WTC11 (cell line): ENCODE measurements at regions not wholly inside any gene's neighbourhood (a gene's known extent, or its start where the extent isn't known, plus 50 kb on each side); places are given as distances from the start of the nearest gene placed in this dataset.

Source experiments
- ATAC-seq: fragments of 200-7000 bp; cut with Tn5 transposase; 2 replicates; pipeline ENCODE4 v1.10.0; 2021; ENCODE audit warnings: mild to moderate bottlenecking, moderate library complexity
- CTCF ChIA-PET: fragments of 300-600 bp; sonication (Branson Sonifier 250); formaldehyde crosslinking; loops from one replicate; lab custom pipeline; 2021; ENCODE audit warnings: antibody characterized with exemption; lab: Charles Lee
- POLR2A ChIA-PET: fragments of 350-600 bp; sonication (Branson Sonifier 250); formaldehyde crosslinking; loops from one replicate; lab custom pipeline; 2021; ENCODE audit warnings: antibody characterized with exemption; lab: Charles Lee
- DNase-seq: peaks from one replicate; pipeline ENCODE4 v3.0.0; 2021; ENCODE audit warnings: low spot score
- H3K27ac Mint-ChIP-seq: 2 replicates; pipeline ENCODE4 v1.8.0; 2021; ENCODE audit warnings: mixed read lengths
- H3K27me3 Mint-ChIP-seq: 2 replicates; pipeline ENCODE4 v1.8.0; 2021; ENCODE audit warnings: low read depth, mild to moderate bottlenecking, moderate library complexity, mixed read lengths
- H3K36me3 Mint-ChIP-seq: 2 replicates; pipeline ENCODE4 v1.8.0; 2021; ENCODE audit warnings: mixed read lengths
- H3K4me1 Mint-ChIP-seq: 2 replicates; pipeline ENCODE4 v1.8.0; 2022; ENCODE audit warnings: mixed read lengths
- H3K4me3 Mint-ChIP-seq: 2 replicates; pipeline ENCODE4 v1.8.0; 2021; ENCODE audit warnings: mild to moderate bottlenecking, moderate library complexity, mixed read lengths
- H3K9me3 Mint-ChIP-seq: 2 replicates; pipeline ENCODE4 v1.8.0; 2021; ENCODE audit warnings: mixed read lengths
- CREB1 ChIP-seq: sonication (generic); formaldehyde crosslinking; IDR thresholded peaks from 2 replicates; pipeline ENCODE4 v1.8.0; 2023; ENCODE audit warnings: mild to moderate bottlenecking, missing genetic modification reagents
- CTCF ChIP-seq: fragments of 200-600 bp; IDR thresholded peaks from 2 replicates; pipeline ENCODE4 v1.8.0; 2022; ENCODE audit warnings: antibody characterized with exemption
- ELF4 ChIP-seq: sonication (generic); formaldehyde crosslinking; IDR thresholded peaks from 2 replicates; pipeline ENCODE4 v1.8.1; 2022; ENCODE audit warnings: low read depth, mild to moderate bottlenecking, moderate library complexity, missing genetic modification reagents
- ESRRA ChIP-seq: sonication (generic); formaldehyde crosslinking; IDR thresholded peaks from 2 replicates; pipeline ENCODE4 v1.8.1; 2022; ENCODE audit warnings: mild to moderate bottlenecking, missing genetic modification reagents, borderline replicate concordance
- FOXP1 ChIP-seq: sonication (generic); formaldehyde crosslinking; IDR thresholded peaks from 2 replicates; pipeline ENCODE4 v1.8.0; 2022; ENCODE audit warnings: missing genetic modification reagents, mild to moderate bottlenecking, moderate library complexity, borderline replicate concordance
- GTF2I ChIP-seq: fragments of 250-450 bp; sonication (Bioruptor Pico); conservative IDR thresholded peaks from 2 replicates; pipeline ENCODE4 v1.4.0; 2021; ENCODE audit warnings: mild to moderate bottlenecking
- IRF1 ChIP-seq: sonication (generic); formaldehyde crosslinking; IDR thresholded peaks from 2 replicates; pipeline ENCODE4 v1.8.0; 2023; ENCODE audit warnings: missing genetic modification reagents
- JUN ChIP-seq: sonication (generic); formaldehyde crosslinking; IDR thresholded peaks from 2 replicates; pipeline ENCODE4 v1.8.0; 2023; ENCODE audit warnings: mild to moderate bottlenecking, missing genetic modification reagents
- KAT7 ChIP-seq: sonication (generic); formaldehyde crosslinking; IDR thresholded peaks from 2 replicates; pipeline ENCODE4 v1.8.1; 2023; ENCODE audit warnings: missing genetic modification reagents, mild to moderate bottlenecking, borderline replicate concordance
- NFYB ChIP-seq: sonication (generic); formaldehyde crosslinking; conservative IDR thresholded peaks from 2 replicates; pipeline ENCODE4 v1.8.0; 2022; ENCODE audit warnings: low read depth, missing genetic modification reagents
- NR3C1 ChIP-seq: sonication (generic); formaldehyde crosslinking; conservative IDR thresholded peaks from 2 replicates; pipeline ENCODE4 v1.8.1; 2023; ENCODE audit warnings: low read depth, mild to moderate bottlenecking, missing genetic modification reagents
- OVOL2 ChIP-seq: fragments of 250-450 bp; sonication (Bioruptor Pico); IDR thresholded peaks from 2 replicates; pipeline ENCODE4 v1.9.0; 2021; ENCODE audit warnings: mild to moderate bottlenecking, borderline replicate concordance
- TCF7 ChIP-seq: sonication (generic); formaldehyde crosslinking; IDR thresholded peaks from 2 replicates; pipeline ENCODE4 v1.8.0; 2022; ENCODE audit warnings: mild to moderate bottlenecking, low read depth, missing genetic modification reagents, moderate library complexity
- TEAD1 ChIP-seq: sonication (generic); formaldehyde crosslinking; IDR thresholded peaks from 2 replicates; pipeline ENCODE4 v1.8.0; 2022; ENCODE audit warnings: mild to moderate bottlenecking, missing genetic modification reagents
- ZNF263 ChIP-seq: sonication (generic); formaldehyde crosslinking; IDR thresholded peaks from 2 replicates; pipeline ENCODE4 v1.8.1; 2022; ENCODE audit warnings: low read depth, mild to moderate bottlenecking, moderate library complexity, missing genetic modification reagents
- ZNF416 ChIP-seq: fragments of 250-450 bp; sonication (Bioruptor Pico); IDR thresholded peaks from 2 replicates; pipeline ENCODE4 v1.9.0; 2021; ENCODE audit warnings: mild to moderate bottlenecking, inconsistent platforms
- ZNF532 ChIP-seq: fragments of 250-450 bp; sonication (Bioruptor Pico); IDR thresholded peaks from 2 replicates; pipeline ENCODE4 v1.9.0; 2021; ENCODE audit warnings: mild to moderate bottlenecking, borderline replicate concordance
- TF ChIP-seq, protein P1 (sequence below): sonication (generic); formaldehyde crosslinking; IDR thresholded peaks from 2 replicates; pipeline ENCODE4 v1.8.0; 2022; ENCODE audit warnings: mild to moderate bottlenecking, missing genetic modification reagents
- TF ChIP-seq, protein P2 (sequence below): fragments of 250-450 bp; sonication (Bioruptor Pico); IDR thresholded peaks from 2 replicates; pipeline ENCODE4 v2.1.2; 2022; ENCODE audit warnings: mild to moderate bottlenecking, moderate library complexity
- TF ChIP-seq, protein P3 (sequence below): sonication (generic); formaldehyde crosslinking; conservative IDR thresholded peaks from 2 replicates; pipeline ENCODE4 v1.8.1; 2023; ENCODE audit warnings: mild to moderate bottlenecking, low read depth, missing genetic modification reagents, moderate library complexity

GRCh38 chr10:61836888-61837754, 64.4 kb upstream of the ARID5B start:
- H3K4me3 Mint-ChIP-seq: no peak overlapping the region
- no peaks in the 10 kb centered on the region for H3K9me3 Mint-ChIP-seq
- H3K27me3 Mint-ChIP-seq: peaks cover 25% of the 10 kb centered on the region
- no peaks in the 10 kb centered on the region for H3K36me3 Mint-ChIP-seq
- no peak overlapping the region for H3K27ac Mint-ChIP-seq
- ATAC-seq (no peak), DNase-seq (no peak)
- ChIA-PET CTCF (interaction anchor here (1.0 to 1.4 kb wide), 5 partner anchors 10 to 86 kb away, joined by 3 to 8 read pairs (median 3); no protein-coding TSS in a partner anchor), POLR2A (no interaction called here)
- TF ChIP-seq GTF2I: no peak
- TF ChIP-seq OVOL2 (CRISPR knock-in tag): no peak
- TF ChIP-seq IRF1: no peak
- TF ChIP-seq KAT7 (CRISPR knock-in tag): no peak
- TF ChIP-seq CREB1 (CRISPR knock-in tag): no peak
- no peak for TF ChIP-seq CTCF
- no peak for TF ChIP-seq ZNF263
- no peak for TF ChIP-seq FOXP1
- TF ChIP-seq, protein P1, sequence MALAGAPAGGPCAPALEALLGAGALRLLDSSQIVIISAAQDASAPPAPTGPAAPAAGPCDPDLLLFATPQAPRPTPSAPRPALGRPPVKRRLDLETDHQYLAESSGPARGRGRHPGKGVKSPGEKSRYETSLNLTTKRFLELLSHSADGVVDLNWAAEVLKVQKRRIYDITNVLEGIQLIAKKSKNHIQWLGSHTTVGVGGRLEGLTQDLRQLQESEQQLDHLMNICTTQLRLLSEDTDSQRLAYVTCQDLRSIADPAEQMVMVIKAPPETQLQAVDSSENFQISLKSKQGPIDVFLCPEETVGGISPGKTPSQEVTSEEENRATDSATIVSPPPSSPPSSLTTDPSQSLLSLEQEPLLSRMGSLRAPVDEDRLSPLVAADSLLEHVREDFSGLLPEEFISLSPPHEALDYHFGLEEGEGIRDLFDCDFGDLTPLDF (CRISPR knock-in tag): no peak
- TF ChIP-seq JUN (CRISPR knock-in tag): no peak
- no peak for TF ChIP-seq NFYB (CRISPR knock-in tag)
- no peak for TF ChIP-seq ELF4 (CRISPR knock-in tag)
- TF ChIP-seq, protein P2, sequence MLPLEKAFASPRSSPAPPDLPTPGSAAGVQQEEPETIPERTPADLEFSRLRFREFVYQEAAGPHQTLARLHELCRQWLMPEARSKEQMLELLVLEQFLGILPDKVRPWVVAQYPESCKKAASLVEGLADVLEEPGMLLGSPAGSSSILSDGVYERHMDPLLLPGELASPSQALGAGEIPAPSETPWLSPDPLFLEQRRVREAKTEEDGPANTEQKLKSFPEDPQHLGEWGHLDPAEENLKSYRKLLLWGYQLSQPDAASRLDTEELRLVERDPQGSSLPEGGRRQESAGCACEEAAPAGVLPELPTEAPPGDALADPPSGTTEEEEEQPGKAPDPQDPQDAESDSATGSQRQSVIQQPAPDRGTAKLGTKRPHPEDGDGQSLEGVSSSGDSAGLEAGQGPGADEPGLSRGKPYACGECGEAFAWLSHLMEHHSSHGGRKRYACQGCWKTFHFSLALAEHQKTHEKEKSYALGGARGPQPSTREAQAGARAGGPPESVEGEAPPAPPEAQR (CRISPR knock-in tag): no peak
- TF ChIP-seq, protein P3, sequence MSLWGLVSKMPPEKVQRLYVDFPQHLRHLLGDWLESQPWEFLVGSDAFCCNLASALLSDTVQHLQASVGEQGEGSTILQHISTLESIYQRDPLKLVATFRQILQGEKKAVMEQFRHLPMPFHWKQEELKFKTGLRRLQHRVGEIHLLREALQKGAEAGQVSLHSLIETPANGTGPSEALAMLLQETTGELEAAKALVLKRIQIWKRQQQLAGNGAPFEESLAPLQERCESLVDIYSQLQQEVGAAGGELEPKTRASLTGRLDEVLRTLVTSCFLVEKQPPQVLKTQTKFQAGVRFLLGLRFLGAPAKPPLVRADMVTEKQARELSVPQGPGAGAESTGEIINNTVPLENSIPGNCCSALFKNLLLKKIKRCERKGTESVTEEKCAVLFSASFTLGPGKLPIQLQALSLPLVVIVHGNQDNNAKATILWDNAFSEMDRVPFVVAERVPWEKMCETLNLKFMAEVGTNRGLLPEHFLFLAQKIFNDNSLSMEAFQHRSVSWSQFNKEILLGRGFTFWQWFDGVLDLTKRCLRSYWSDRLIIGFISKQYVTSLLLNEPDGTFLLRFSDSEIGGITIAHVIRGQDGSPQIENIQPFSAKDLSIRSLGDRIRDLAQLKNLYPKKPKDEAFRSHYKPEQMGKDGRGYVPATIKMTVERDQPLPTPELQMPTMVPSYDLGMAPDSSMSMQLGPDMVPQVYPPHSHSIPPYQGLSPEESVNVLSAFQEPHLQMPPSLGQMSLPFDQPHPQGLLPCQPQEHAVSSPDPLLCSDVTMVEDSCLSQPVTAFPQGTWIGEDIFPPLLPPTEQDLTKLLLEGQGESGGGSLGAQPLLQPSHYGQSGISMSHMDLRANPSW: no peak
- peaks cover 15% of the 10 kb centered on the region for H3K4me1 Mint-ChIP-seq

GRCh38 chr10:61837755-61838171, 63.7 kb upstream of the ARID5B start:
- H3K4me1 Mint-ChIP-seq: peaks cover 18% of the 10 kb centered on the region
- DNase-seq: no peak
- CTCF ChIA-PET: interaction anchor here (1.2 to 1.4 kb wide), 3 partner anchors 25 to 87 kb away, joined by 3 to 8 read pairs (median 3); no protein-coding TSS in a partner anchor
- H3K9me3 Mint-ChIP-seq: no peaks in the 10 kb centered on the region
- H3K36me3 Mint-ChIP-seq: no peaks in the 10 kb centered on the region
- POLR2A ChIA-PET: interaction anchor here (0.5 kb wide), 1 partner anchor 60 kb away, joined by 4 read pairs; no protein-coding TSS in a partner anchor
- no peak overlapping the region for H3K27ac Mint-ChIP-seq
- H3K27me3 Mint-ChIP-seq: peaks cover 31% of the 10 kb centered on the region
- H3K4me3 Mint-ChIP-seq: no peak overlapping the region
- no peak for ATAC-seq
- TF ChIP-seq ZNF416 (CRISPR knock-in tag) (no peak), ZNF532 (no peak), FOXP1 (no peak), ESRRA (no peak), TEAD1 (no peak), TCF7 (CRISPR knock-in tag) (no peak), NR3C1 (CRISPR knock-in tag) (no peak)
- TF ChIP-seq, protein P2 (CRISPR knock-in tag): no peak
